Activated naive CD8-positive, alpha-beta T cell treated with anti-CD3 and anti-CD28 coated beads for 36 hours (primary cell): ENCODE measurements at regions not wholly inside any gene's neighbourhood (a gene's known extent, or its start where the extent isn't known, plus 50 kb on each side); places are given as distances from the start of the nearest gene placed in this dataset.

ENCODE experiments used
- DNase-seq: peaks from one replicate; pipeline ENCODE4 v3.0.0; 2021
- H3K27ac Mint-ChIP-seq: one replicate; pipeline ENCODE4 v1.8.0; 2022; ENCODE audit warnings: mild to moderate bottlenecking, moderate library complexity, mixed read lengths
- H3K27me3 Mint-ChIP-seq: one replicate; pipeline ENCODE4 v1.8.0; 2022; ENCODE audit warnings: mild to moderate bottlenecking, mixed read lengths
- H3K36me3 Mint-ChIP-seq: one replicate; pipeline ENCODE4 v1.8.0; 2021; ENCODE audit warnings: mild to moderate bottlenecking, mixed read lengths
- H3K4me1 Mint-ChIP-seq: one replicate; pipeline ENCODE4 v1.8.0; 2021; ENCODE audit warnings: mixed read lengths
- H3K4me3 Mint-ChIP-seq: one replicate; pipeline ENCODE4 v1.8.0; 2022; ENCODE audit warnings: mild to moderate bottlenecking, moderate library complexity, mixed read lengths
- H3K9me3 Mint-ChIP-seq: one replicate; pipeline ENCODE4 v1.8.0; 2022; ENCODE audit warnings: mixed read lengths

GRCh38 chr11:105456950-105457349 lies 152.9 kb upstream of the GRIA4 start:
- DNase-seq = no peak

GRCh38 chr11:105449100-105449734 lies 160.7 kb upstream of the GRIA4 start:
- H3K4me3 Mint-ChIP-seq = no peak overlapping the region
- peaks cover 10% of the 10 kb centered on the region for H3K9me3 Mint-ChIP-seq
- H3K36me3 Mint-ChIP-seq = no peaks in the 10 kb centered on the region
- H3K4me1 Mint-ChIP-seq = peaks cover 4% of the 10 kb centered on the region
- no peak overlapping the region for H3K27ac Mint-ChIP-seq
- DNase-seq = no peak
- H3K27me3 Mint-ChIP-seq = peaks cover 3% of the 10 kb centered on the region

More at GRCh38 chr11:105456950-105457349, 152.9 kb upstream of the GRIA4 start:
- H3K27me3 Mint-ChIP-seq = peaks cover 5% of the 10 kb centered on the region
- no peaks in the 10 kb centered on the region for H3K36me3 Mint-ChIP-seq
- peaks cover 3% of the 10 kb centered on the region for H3K9me3 Mint-ChIP-seq
- no peak overlapping the region for H3K27ac Mint-ChIP-seq
- H3K4me3 Mint-ChIP-seq = no peak overlapping the region
- no peaks in the 10 kb centered on the region for H3K4me1 Mint-ChIP-seq

GRCh38 chr11:105448703-105449079 lies 161.2 kb upstream of the GRIA4 start:
- Mint-ChIP-seq H3K4me1 (peaks cover 4% of the 10 kb centered on the region), H3K9me3 (peaks cover 10% of the 10 kb centered on the region), H3K27me3 (peaks cover 3% of the 10 kb centered on the region), H3K4me3 (no peak overlapping the region), H3K27ac (no peak overlapping the region), H3K36me3 (no peaks in the 10 kb centered on the region)
- DNase-seq = no peak

GRCh38 chr11:105447936-105448702 lies 161.8 kb upstream of the GRIA4 start:
- Mint-ChIP-seq H3K27me3 (peaks cover 3% of the 10 kb centered on the region), H3K9me3 (peaks cover 10% of the 10 kb centered on the region), H3K27ac (no peak overlapping the region), H3K36me3 (no peaks in the 10 kb centered on the region), H3K4me1 (peaks cover 4% of the 10 kb centered on the region), H3K4me3 (no peak overlapping the region)
- DNase-seq = no peak

DNA sequence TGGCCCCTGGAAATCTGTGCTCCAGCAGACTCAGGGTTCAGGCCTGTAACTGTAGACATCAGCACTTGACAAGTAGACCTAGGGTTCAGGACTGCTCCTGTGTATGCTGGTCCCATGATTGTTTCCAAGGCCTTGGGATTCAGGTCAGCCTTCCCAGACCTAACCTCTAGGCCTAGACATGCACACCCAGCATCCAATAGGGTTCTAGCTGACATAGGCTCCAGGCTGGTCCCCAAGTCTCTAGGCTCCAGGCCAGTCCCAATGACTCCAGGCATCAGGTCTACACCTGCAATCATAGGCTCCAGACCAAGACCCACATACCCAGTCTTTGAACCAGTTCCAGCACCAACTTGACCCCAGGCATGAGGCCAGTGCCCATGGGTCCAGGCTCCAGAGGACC lies 166.2 kb upstream of the GRIA4 start:
- Mint-ChIP-seq H3K36me3 (no peaks in the 10 kb centered on the region), H3K9me3 (peaks cover 10% of the 10 kb centered on the region), H3K27ac (no peak overlapping the region), H3K4me3 (no peak overlapping the region), H3K27me3 (peaks cover 4% of the 10 kb centered on the region), H3K4me1 (peaks cover 4% of the 10 kb centered on the region)
- no peak for DNase-seq

DNA sequence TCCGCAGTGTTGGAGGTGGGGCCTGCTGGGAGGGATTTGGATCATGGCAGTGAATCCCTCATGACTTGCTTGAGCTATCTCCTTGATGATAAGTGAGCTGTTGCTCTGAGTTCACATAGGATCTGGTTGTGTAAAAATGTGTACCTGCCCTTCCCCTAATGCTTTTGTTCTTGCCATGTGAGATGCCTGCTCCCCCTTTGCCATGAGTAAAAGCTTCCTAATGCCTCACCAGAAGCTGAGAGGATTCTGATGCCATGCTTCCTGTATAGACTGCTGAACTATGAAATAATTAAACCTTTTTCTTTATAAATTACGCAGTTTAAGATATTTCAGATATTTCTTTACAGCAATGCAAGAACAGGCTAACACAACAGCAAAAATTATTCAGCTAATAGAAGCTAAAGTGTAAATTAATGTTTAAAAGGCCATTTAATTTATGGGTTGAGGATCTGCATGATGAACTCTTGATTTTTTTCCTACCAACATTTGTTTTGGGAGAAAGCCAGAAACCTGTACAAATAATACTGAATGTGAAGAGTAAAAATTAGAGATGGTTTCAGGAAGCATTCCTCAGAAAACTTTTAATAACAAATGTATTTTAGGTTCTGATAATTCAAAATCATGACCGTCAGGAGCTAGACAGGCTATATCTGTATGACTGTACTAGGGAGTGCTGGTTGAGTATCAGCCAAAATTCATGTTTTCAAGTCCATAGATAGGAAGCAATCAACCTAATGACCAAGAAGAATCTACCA lies 177.5 kb upstream of the GRIA4 start:
- Mint-ChIP-seq H3K4me1 (no peaks in the 10 kb centered on the region), H3K27ac (no peak overlapping the region), H3K27me3 (no peaks in the 10 kb centered on the region), H3K36me3 (no peaks in the 10 kb centered on the region), H3K4me3 (no peak overlapping the region), H3K9me3 (no peaks in the 10 kb centered on the region)
- DNase-seq = no peak

- no peaks in the 10 kb centered on the region for H3K27me3 Mint-ChIP-seq
- H3K27ac Mint-ChIP-seq = no peak overlapping the region
- H3K4me3 Mint-ChIP-seq = no peak overlapping the region
- no peaks in the 10 kb centered on the region for H3K9me3 Mint-ChIP-seq
- no peak for DNase-seq
- H3K4me1 Mint-ChIP-seq = no peaks in the 10 kb centered on the region
- no peaks in the 10 kb centered on the region for H3K36me3 Mint-ChIP-seq
These were observed 180.6 kb upstream of the GRIA4 start for GRCh38 chr11:105429096-105429910.

GRCh38 chr11:105407101-105407500 lies 202.8 kb upstream of the GRIA4 start:
- Mint-ChIP-seq H3K27ac (no peak overlapping the region), H3K4me1 (no peaks in the 10 kb centered on the region), H3K36me3 (no peaks in the 10 kb centered on the region), H3K9me3 (no peaks in the 10 kb centered on the region), H3K27me3 (peaks cover 3% of the 10 kb centered on the region), H3K4me3 (no peak overlapping the region)
- DNase-seq = no peak

DNA sequence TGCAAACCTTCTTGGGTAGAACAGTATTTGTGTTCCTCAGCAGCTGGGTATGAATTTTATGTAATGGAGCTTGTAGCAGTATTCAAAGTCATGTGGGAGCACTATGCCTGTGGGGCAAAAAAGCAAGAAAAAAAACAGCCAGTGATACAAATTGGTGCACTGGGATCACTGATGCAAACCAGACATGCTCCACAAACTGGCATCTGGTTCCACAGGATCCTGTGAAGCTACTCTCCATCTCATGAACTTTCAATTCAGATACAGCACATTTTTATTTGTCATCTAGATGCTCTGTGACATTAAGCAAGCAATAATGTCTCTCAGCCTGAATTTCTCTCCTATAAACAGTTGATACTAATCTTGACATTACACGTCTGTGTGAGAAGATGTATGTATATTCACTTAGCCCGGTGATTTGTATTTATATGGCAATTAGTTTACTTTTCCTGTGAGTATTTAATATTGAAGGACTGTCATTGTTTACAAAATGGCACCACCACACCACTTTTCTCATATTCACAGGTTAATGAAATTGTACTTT lies 208.5 kb upstream of the GRIA4 start:
- no peaks in the 10 kb centered on the region for H3K4me1 Mint-ChIP-seq
- peaks cover 2% of the 10 kb centered on the region for H3K9me3 Mint-ChIP-seq
- H3K27me3 Mint-ChIP-seq = peaks cover 7% of the 10 kb centered on the region
- no peak overlapping the region for H3K4me3 Mint-ChIP-seq
- no peak overlapping the region for H3K27ac Mint-ChIP-seq
- H3K36me3 Mint-ChIP-seq = no peaks in the 10 kb centered on the region
- DNase-seq = no peak

- Mint-ChIP-seq H3K4me3 (no peak overlapping the region), H3K27ac (no peak overlapping the region), H3K27me3 (peaks cover 7% of the 10 kb centered on the region), H3K4me1 (no peaks in the 10 kb centered on the region), H3K36me3 (no peaks in the 10 kb centered on the region), H3K9me3 (peaks cover 2% of the 10 kb centered on the region)
- no peak for DNase-seq
These were observed 210.4 kb upstream of the GRIA4 start for GRCh38 chr11:105399511-105399910.

DNA sequence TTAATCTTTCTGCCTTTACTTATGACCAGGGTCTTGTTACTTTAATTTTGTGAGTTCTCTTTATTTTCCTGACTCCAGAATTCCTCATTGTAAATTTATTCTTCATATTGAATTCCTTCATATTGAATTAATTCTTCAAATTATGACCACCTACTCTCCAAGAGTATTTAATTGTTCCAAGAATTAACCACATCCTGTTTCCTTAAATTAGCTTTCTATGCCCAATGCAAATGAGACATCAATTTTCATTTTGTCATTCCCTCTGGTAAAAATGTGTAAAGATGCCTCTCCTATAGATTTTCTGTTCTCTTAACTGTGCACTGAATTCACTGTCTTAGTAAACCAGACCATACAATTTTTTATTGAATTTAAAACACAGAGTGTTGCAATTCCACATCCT lies 211.2 kb upstream of the GRIA4 start:
- H3K4me3 Mint-ChIP-seq = no peak overlapping the region
- no peak overlapping the region for H3K27ac Mint-ChIP-seq
- H3K9me3 Mint-ChIP-seq = peaks cover 2% of the 10 kb centered on the region
- DNase-seq = no peak
- H3K36me3 Mint-ChIP-seq = no peaks in the 10 kb centered on the region
- H3K27me3 Mint-ChIP-seq = peaks cover 7% of the 10 kb centered on the region
- no peaks in the 10 kb centered on the region for H3K4me1 Mint-ChIP-seq

DNA sequence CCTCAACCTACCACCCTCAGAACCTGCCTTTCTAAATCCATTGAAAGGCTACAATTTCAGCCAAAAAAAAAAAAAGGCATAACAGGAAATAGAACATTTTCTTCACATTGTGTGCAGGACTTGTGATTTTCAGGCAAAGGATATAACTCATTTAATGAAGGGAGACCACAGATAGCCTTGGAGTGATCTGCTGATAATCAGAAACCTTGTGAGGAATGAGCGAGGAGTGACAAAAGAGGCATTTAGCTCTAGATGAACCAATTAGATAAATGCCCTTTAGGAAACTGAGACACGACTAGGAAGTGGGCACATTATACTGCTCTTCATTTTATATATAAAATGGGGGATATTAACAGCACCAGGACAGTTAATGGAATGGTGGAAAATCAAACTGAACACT lies 216.5 kb upstream of the GRIA4 start:
- Mint-ChIP-seq H3K36me3 (no peaks in the 10 kb centered on the region), H3K4me1 (no peaks in the 10 kb centered on the region), H3K27me3 (no peaks in the 10 kb centered on the region), H3K4me3 (no peak overlapping the region), H3K9me3 (no peaks in the 10 kb centered on the region), H3K27ac (no peak overlapping the region)
- no peak for DNase-seq

- Mint-ChIP-seq H3K9me3 (no peaks in the 10 kb centered on the region), H3K27me3 (no peaks in the 10 kb centered on the region), H3K4me3 (no peak overlapping the region), H3K4me1 (no peaks in the 10 kb centered on the region), H3K27ac (no peak overlapping the region), H3K36me3 (no peaks in the 10 kb centered on the region)
- no peak for DNase-seq
These were observed 217.3 kb upstream of the GRIA4 start for GRCh38 chr11:105392556-105392955.

DNA sequence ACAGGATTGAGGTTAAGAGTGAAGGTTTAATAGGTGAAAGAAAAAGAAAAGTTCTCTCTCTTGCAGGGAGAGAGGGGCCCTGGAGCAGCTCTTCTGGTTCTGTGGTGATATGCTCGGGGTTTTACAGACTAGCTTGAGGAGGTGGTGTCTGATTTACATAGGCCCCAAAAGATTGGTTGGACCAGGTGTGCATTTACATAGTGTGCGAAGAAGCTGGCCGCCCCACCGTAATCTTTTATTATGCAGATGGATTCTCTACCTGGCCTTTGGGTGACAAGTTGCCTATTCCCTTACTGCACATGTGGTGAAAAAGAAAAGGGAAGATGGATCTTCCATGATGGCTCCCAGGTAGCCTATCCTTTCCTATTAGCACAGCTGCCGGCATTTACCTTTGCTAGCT lies 219.9 kb upstream of the GRIA4 start:
- no peaks in the 10 kb centered on the region for H3K27me3 Mint-ChIP-seq
- H3K4me1 Mint-ChIP-seq = no peaks in the 10 kb centered on the region
- no peaks in the 10 kb centered on the region for H3K9me3 Mint-ChIP-seq
- H3K4me3 Mint-ChIP-seq = no peak overlapping the region
- no peaks in the 10 kb centered on the region for H3K36me3 Mint-ChIP-seq
- H3K27ac Mint-ChIP-seq = no peak overlapping the region
- no peak for DNase-seq

DNA sequence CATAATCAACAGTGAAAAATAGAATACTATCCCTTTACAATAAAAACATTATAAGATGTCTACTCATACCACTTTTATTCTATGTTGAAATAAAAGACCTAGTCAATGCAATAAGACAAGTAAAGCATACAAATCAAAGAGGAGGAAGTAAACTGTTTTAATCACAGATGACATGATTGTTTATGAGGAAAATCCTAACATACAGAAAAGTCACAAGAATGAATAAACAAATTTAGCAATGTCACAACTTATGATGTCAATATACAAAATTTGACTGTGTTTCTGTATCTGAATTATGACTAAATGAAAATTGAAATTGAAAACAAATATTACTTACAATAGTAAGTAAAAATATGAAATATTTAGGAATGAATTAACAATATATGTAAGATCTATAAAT lies 221.9 kb upstream of the GRIA4 start:
- Mint-ChIP-seq H3K4me3 (no peak overlapping the region), H3K27me3 (no peaks in the 10 kb centered on the region), H3K4me1 (no peaks in the 10 kb centered on the region), H3K9me3 (no peaks in the 10 kb centered on the region), H3K36me3 (no peaks in the 10 kb centered on the region), H3K27ac (no peak overlapping the region)
- no peak for DNase-seq
